PC-9 (cell line): ENCODE measurements at regions not wholly inside any gene's neighbourhood (a gene's known extent, or its start where the extent isn't known, plus 50 kb on each side); places are given as distances from the start of the nearest gene placed in this dataset.

Source experiments
- BruUV-seq: library from RNA; stranded (reverse); fragments of 400-500 nt; replicated peaks from 2 replicates; lab custom pipeline; 2021; lab: Mats Ljungman, UMichigan
- CTCF ChIA-PET: fragments of 300-600 bp; sonication (Branson Sonifier 250); formaldehyde crosslinking; loops from one replicate; lab custom pipeline; 2022; ENCODE audit warnings: antibody characterized with exemption; lab: Charles Lee
- POLR2A ChIA-PET: fragments of 300-600 bp; sonication (Branson Sonifier 250); formaldehyde crosslinking; loops from one replicate; lab custom pipeline; 2022; ENCODE audit warnings: antibody characterized with exemption; ENCODE audit not compliant: unreplicated experiment; lab: Charles Lee
- DNase-seq, 2 experiments: peaks; one replicate each; pipeline versions ENCODE4 v3.0.0 to v3.0.0-alpha.2; 2015 to 2022; ENCODE audit warnings: mixed read lengths in 1 of 2
- H2AFZ ChIP-seq: fragments of 200-600 bp; sonication (generic); 2 replicates; pipeline ENCODE4 v1.8.1; 2017; ENCODE audit warnings: antibody characterized with exemption
- H3F3A ChIP-seq: fragments of 200-600 bp; sonication (generic); 2 replicates; pipeline ENCODE4 v1.8.1; 2017; ENCODE audit warnings: antibody characterized with exemption, mild to moderate bottlenecking, low read depth; ENCODE audit not compliant: insufficient read depth
- H3K27ac ChIP-seq: fragments of 200-600 bp; sonication (generic); 2 replicates; pipeline ENCODE4 v1.6.1; 2016; ENCODE audit warnings: mixed run types
- H3K27me3 ChIP-seq: fragments of 200-600 bp; sonication (generic); 2 replicates; pipeline ENCODE4 v1.6.1; 2016; ENCODE audit warnings: low read depth, mixed run types; ENCODE audit not compliant: insufficient read depth
- H3K36me3 ChIP-seq: fragments of 200-600 bp; sonication (generic); 2 replicates; pipeline ENCODE4 v1.6.1; 2016; ENCODE audit warnings: low read depth, mixed run types
- H3K4me1 ChIP-seq: fragments of 200-600 bp; sonication (generic); replicated peaks from 2 replicates; pipeline ENCODE4 v1.6.1; 2016; ENCODE audit warnings: mixed run types; ENCODE audit not compliant: insufficient read depth
- H3K4me2 ChIP-seq: fragments of 200-600 bp; sonication (generic); 2 replicates; pipeline ENCODE4 v1.6.1; 2017; ENCODE audit warnings: mixed run types
- H3K4me3 ChIP-seq: fragments of 200-600 bp; sonication (generic); 2 replicates; pipeline ENCODE4 v1.6.1; 2016; ENCODE audit warnings: mixed run types
- H3K79me2 ChIP-seq: fragments of 200-600 bp; sonication (generic); 2 replicates; pipeline ENCODE4 v1.6.1; 2017; ENCODE audit warnings: low read depth, mixed run types
- H3K9me2 ChIP-seq: fragments of 200-600 bp; sonication (generic); 2 replicates; pipeline ENCODE4 v1.8.1; 2017; ENCODE audit warnings: mild to moderate bottlenecking; ENCODE audit not compliant: insufficient read depth
- H3K9me3 ChIP-seq: fragments of 200-600 bp; sonication (generic); 2 replicates; pipeline ENCODE4 v1.8.1; 2016; ENCODE audit warnings: low read depth; ENCODE audit not compliant: insufficient read depth
- H4K20me1 ChIP-seq: fragments of 200-600 bp; sonication (generic); 2 replicates; pipeline ENCODE4 v1.8.1; 2017; ENCODE audit not compliant: insufficient read depth
- EZH2 ChIP-seq: fragments of 200-600 bp; sonication (generic); IDR thresholded peaks from 2 replicates; pipeline ENCODE4 v1.8.0; 2017; ENCODE audit warnings: antibody characterized with exemption, low read depth
- intact Hi-C: fragments of 100-400 bp; cut with micrococcal nuclease; formaldehyde crosslinking; loops from one replicate; pipeline ENCODE4 v1.10.0; 2022; ENCODE audit not compliant: unreplicated experiment
- TF ChIP-seq, protein P1 (sequence below): fragments of 200-600 bp; sonication (generic); conservative IDR thresholded peaks from 2 replicates; pipeline ENCODE4 v1.6.1; 2017; ENCODE audit warnings: mixed run types, antibody characterized with exemption, mild to moderate bottlenecking, moderate library complexity

DNA sequence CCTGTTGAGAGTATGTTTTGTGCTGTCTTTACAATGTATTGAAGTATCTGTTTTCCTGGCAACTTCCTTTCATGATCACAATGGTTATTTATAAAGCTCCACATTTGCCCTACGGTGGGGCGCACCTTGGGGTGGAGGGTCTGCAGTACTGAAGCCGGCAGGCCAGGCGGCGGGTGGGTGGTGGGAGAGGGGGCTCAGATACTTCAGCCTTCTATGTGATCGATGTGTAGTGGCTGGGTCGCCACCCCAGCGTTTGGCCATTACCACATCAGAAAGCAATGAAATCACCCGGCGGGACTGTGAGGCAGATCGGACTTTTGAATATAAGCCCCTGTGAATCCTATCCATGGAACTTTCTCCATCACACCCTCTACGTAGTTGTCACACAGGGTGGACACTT, 196.6 kb downstream of the FOXL1 start:
- intact Hi-C loops: no loop called here
- CTCF ChIA-PET: interaction anchor here (0.6 kb wide), 1 partner anchor 214 kb away, joined by 6 read pairs; no protein-coding TSS in a partner anchor

DNA sequence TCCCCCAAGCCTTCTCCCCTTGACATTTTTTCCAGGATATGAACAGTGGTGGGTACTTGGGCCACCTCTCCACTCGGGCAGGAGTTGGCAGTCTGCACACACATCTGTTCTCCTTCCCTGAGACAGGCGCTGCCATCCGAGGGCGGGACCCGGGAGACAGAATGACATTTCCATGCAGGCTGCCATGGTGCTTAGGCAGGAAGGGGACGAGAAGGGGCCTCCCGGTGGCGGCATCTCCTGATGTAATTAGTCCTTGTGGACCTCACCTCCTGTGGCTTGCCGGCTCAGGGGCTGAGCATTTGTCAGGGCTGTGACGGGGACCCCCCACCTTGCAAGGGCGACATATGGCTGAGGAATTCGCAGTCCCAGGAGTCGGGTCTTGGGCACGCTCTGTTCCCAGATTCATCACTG, 197.2 kb downstream of the FOXL1 start:
- no peak for TF ChIP-seq EZH2
- TF ChIP-seq, protein P1, sequence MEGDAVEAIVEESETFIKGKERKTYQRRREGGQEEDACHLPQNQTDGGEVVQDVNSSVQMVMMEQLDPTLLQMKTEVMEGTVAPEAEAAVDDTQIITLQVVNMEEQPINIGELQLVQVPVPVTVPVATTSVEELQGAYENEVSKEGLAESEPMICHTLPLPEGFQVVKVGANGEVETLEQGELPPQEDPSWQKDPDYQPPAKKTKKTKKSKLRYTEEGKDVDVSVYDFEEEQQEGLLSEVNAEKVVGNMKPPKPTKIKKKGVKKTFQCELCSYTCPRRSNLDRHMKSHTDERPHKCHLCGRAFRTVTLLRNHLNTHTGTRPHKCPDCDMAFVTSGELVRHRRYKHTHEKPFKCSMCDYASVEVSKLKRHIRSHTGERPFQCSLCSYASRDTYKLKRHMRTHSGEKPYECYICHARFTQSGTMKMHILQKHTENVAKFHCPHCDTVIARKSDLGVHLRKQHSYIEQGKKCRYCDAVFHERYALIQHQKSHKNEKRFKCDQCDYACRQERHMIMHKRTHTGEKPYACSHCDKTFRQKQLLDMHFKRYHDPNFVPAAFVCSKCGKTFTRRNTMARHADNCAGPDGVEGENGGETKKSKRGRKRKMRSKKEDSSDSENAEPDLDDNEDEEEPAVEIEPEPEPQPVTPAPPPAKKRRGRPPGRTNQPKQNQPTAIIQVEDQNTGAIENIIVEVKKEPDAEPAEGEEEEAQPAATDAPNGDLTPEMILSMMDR: no peak
- ChIA-PET POLR2A (no interaction called here), CTCF (no interaction called here)
- Histone ChIP-seq H3K4me1 (no peaks in the 10 kb centered on the region), H3K27ac (no peak overlapping the region), H3K79me2 (no peaks in the 10 kb centered on the region), H3K9me2 (no peaks in the 10 kb centered on the region), H3K9me3 (no peaks in the 10 kb centered on the region), H3K36me3 (no peaks in the 10 kb centered on the region), H3K4me2 (no peak overlapping the region), H3K27me3 (peaks cover 97% of the 10 kb centered on the region), H4K20me1 (0 out of 2 replicates have a peak, but pooled peaks cover 4% of the 10 kb centered on the region), H3K4me3 (no peak overlapping the region), H3F3A (no peaks in the 10 kb centered on the region), H2AFZ (no peak overlapping the region)
- BruUV-seq: no TSS peak
- intact Hi-C loops: no loop called here
- DNase-seq: no peak

More for the DNA sequence above, 196.6 kb downstream of the FOXL1 start:
- no peak for DNase-seq
- Histone ChIP-seq H3K9me3 (no peaks in the 10 kb centered on the region), H3K36me3 (no peaks in the 10 kb centered on the region), H4K20me1 (0 out of 2 replicates have a peak, but pooled peaks cover 4% of the 10 kb centered on the region), H3K27ac (no peak overlapping the region), H3K79me2 (no peaks in the 10 kb centered on the region), H3K4me1 (no peaks in the 10 kb centered on the region), H3K4me3 (no peak overlapping the region), H3K27me3 (peaks cover 97% of the 10 kb centered on the region), H2AFZ (no peak overlapping the region), H3K4me2 (no peak overlapping the region), H3K9me2 (no peaks in the 10 kb centered on the region), H3F3A (no peaks in the 10 kb centered on the region)
- BruUV-seq: no TSS peak
- POLR2A ChIA-PET: no interaction called here
- TF ChIP-seq, protein P1: no peak
- TF ChIP-seq EZH2: no peak

DNA sequence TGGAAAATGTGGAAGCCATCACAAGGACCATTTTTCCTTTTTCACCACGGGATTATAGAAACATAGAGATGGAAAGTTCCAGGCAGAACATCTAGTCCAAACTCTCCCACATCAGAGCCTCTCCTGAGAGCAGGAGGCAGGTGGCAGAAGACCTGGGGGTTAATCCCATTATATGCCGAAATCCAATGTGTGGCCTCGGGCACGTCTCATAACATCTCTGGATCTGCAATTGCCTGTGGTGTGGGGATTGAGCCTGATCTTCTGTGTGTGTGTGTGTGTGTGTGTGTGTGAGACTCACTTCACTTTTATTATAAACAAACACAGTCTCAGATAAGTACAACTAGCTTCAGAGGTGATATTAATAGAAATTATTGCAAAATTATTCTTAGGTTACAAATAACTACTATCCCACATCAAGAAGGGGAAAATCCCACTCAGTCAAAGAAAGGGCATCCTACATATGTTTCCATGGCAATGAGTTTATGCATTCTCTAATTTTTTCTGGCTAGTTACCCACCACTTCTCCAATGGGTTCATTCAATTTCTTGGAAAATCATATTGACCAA, 199.1 kb downstream of the FOXL1 start:
- Histone ChIP-seq H3F3A (no peaks in the 10 kb centered on the region), H3K4me1 (no peaks in the 10 kb centered on the region), H3K9me3 (no peaks in the 10 kb centered on the region), H2AFZ (no peak overlapping the region), H3K4me3 (no peak overlapping the region), H3K36me3 (no peaks in the 10 kb centered on the region), H4K20me1 (0 out of 2 replicates have a peak, but pooled peaks cover 4% of the 10 kb centered on the region), H3K4me2 (no peak overlapping the region), H3K27me3 (peaks cover 100% of the 10 kb centered on the region), H3K27ac (no peak overlapping the region), H3K9me2 (no peaks in the 10 kb centered on the region), H3K79me2 (no peaks in the 10 kb centered on the region)
- no TSS peak for BruUV-seq
- no peak for TF ChIP-seq EZH2
- ChIA-PET CTCF (no interaction called here), POLR2A (no interaction called here)
- no peak for DNase-seq
- intact Hi-C loops: no loop called here
